Kidney tubule cell (primary cell): ENCODE measurements at regions not wholly inside any gene's neighbourhood (a gene's known extent, or its start where the extent isn't known, plus 50 kb on each side); places are given as distances from the start of the nearest gene placed in this dataset.
A peak's percentile ranks its signal among the peaks of the same experiment; 100 is the strongest.
"Not testable (repeated sequence)": the region's sequence is repeated elsewhere in the genome, so short reads cannot be mapped to it uniquely, and the experiment has no call there.

Experiments used
- DNase-seq: peaks from one replicate; pipeline ENCODE4 v3.0.0-alpha.2; 2018; ENCODE audit warnings: low spot score

GRCh38 chr21:17397703-17398102, 115.1 kb upstream of the CXADR start:
- no peak for DNase-seq

GRCh38 chr21:17398954-17399353, 113.9 kb upstream of the CXADR start:
- DNase-seq, result not testable (repeated sequence)

GRCh38 chr21:17402937-17403336, 109.9 kb upstream of the CXADR start:
- DNase-seq, result no peak

GRCh38 chr21:17406202-17406601, 106.6 kb upstream of the CXADR start:
- no peak for DNase-seq

GRCh38 chr21:17414766-17415165, 98.1 kb upstream of the CXADR start:
- DNase-seq, result no peak

- no peak for DNase-seq
Measured at GRCh38 chr21:17416139-17416538, 96.7 kb upstream of the CXADR start.

GRCh38 chr21:17422931-17423330, 89.9 kb upstream of the CXADR start:
- DNase-seq, result no peak

- DNase-seq, result no peak
Measured at GRCh38 chr21:17427157-17427556, 85.7 kb upstream of the CXADR start.

GRCh38 chr21:17427831-17428483, 84.9 kb upstream of the CXADR start:
- peak; percentile 85 for DNase-seq

GRCh38 chr21:17428484-17428869, 84.4 kb upstream of the CXADR start:
- peak; percentile 68 for DNase-seq

- no peak for DNase-seq
Measured at GRCh38 chr21:17428980-17429379, 83.9 kb upstream of the CXADR start.

GRCh38 chr21:17429936-17430335, 82.9 kb upstream of the CXADR start:
- DNase-seq, result no peak

GRCh38 chr21:17432732-17433057, 80.1 kb upstream of the CXADR start:
- no peak for DNase-seq

- no peak for DNase-seq
Measured at GRCh38 chr21:17433730-17434129, 79.1 kb upstream of the CXADR start.

- no peak for DNase-seq
Measured at GRCh38 chr21:17435565-17436543, 77.0 kb upstream of the CXADR start.

- DNase-seq, result no peak
Measured at GRCh38 chr21:17436626-17437111, 76.2 kb upstream of the CXADR start.

- DNase-seq, result no peak
Measured at GRCh38 chr21:17438635-17439034, 74.2 kb upstream of the CXADR start.

- no peak for DNase-seq
Measured at GRCh38 chr21:17440969-17441368, 71.9 kb upstream of the CXADR start.

GRCh38 chr21:17441370-17441769, 71.5 kb upstream of the CXADR start:
- no peak for DNase-seq

GRCh38 chr21:17442165-17442564, 70.7 kb upstream of the CXADR start:
- DNase-seq, result no peak

- DNase-seq, result no peak
Measured at GRCh38 chr21:17444828-17445227, 68.0 kb upstream of the CXADR start.

- no peak for DNase-seq
Measured at GRCh38 chr21:17446737-17447136, 66.1 kb upstream of the CXADR start.

- DNase-seq, result no peak
Measured at GRCh38 chr21:17449701-17450100, 63.1 kb upstream of the CXADR start.
